SU-DHL-6 (cell line): ENCODE measurements at regions not wholly inside any gene's neighbourhood (a gene's known extent, or its start where the extent isn't known, plus 50 kb on each side); places are given as distances from the start of the nearest gene placed in this dataset.

Source experiments
- EZH2phosphoT487 ChIP-seq: fragments of 200-600 bp; sonication (generic), shearing (Covaris generic); conservative IDR thresholded peaks from 2 replicates; pipeline ENCODE4 v1.6.1; 2018; ENCODE audit warnings: mild to moderate bottlenecking, antibody characterized with exemption, low read length, moderate library complexity, mixed read lengths
- TF ChIP-seq, protein P1 (sequence below): fragments of 200-600 bp; sonication (generic); IDR thresholded peaks from one replicate; pipeline ENCODE4 v1.5.1; 2017; ENCODE audit warnings: antibody characterized with exemption, mild to moderate bottlenecking, low read length, moderate library complexity; ENCODE audit not compliant: insufficient read depth, poor library complexity, severe bottlenecking

DNA sequence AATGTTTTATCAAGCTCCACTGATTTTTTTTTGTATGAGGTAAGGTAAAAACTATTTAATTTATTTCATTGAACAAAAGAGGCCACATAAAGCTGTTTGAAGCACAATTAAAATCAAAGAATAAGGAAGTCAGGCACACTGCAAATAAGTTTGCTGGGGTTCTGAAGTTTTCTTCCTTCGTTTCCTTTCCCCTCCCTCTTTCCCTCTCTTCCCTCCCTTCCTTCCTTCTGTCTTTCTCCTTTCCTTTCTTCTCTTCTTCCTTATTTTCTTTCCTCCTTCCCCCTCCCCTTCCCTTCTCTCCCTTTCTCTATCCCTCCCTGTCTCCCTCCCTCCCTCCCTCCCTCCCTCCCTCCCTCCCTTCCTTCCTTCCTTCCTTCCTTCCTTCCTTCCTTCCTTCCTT lies 78.7 kb downstream of the ALX1 start:
- TF ChIP-seq, protein P1, sequence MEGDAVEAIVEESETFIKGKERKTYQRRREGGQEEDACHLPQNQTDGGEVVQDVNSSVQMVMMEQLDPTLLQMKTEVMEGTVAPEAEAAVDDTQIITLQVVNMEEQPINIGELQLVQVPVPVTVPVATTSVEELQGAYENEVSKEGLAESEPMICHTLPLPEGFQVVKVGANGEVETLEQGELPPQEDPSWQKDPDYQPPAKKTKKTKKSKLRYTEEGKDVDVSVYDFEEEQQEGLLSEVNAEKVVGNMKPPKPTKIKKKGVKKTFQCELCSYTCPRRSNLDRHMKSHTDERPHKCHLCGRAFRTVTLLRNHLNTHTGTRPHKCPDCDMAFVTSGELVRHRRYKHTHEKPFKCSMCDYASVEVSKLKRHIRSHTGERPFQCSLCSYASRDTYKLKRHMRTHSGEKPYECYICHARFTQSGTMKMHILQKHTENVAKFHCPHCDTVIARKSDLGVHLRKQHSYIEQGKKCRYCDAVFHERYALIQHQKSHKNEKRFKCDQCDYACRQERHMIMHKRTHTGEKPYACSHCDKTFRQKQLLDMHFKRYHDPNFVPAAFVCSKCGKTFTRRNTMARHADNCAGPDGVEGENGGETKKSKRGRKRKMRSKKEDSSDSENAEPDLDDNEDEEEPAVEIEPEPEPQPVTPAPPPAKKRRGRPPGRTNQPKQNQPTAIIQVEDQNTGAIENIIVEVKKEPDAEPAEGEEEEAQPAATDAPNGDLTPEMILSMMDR, result no peak
- TF ChIP-seq EZH2phosphoT487, result no peak
